ENCODE measurements at regions not wholly inside any gene's neighbourhood (a gene's known extent, or its start where the extent isn't known, plus 50 kb on each side); places are given as distances from the start of the nearest gene placed in this dataset.

DNA sequence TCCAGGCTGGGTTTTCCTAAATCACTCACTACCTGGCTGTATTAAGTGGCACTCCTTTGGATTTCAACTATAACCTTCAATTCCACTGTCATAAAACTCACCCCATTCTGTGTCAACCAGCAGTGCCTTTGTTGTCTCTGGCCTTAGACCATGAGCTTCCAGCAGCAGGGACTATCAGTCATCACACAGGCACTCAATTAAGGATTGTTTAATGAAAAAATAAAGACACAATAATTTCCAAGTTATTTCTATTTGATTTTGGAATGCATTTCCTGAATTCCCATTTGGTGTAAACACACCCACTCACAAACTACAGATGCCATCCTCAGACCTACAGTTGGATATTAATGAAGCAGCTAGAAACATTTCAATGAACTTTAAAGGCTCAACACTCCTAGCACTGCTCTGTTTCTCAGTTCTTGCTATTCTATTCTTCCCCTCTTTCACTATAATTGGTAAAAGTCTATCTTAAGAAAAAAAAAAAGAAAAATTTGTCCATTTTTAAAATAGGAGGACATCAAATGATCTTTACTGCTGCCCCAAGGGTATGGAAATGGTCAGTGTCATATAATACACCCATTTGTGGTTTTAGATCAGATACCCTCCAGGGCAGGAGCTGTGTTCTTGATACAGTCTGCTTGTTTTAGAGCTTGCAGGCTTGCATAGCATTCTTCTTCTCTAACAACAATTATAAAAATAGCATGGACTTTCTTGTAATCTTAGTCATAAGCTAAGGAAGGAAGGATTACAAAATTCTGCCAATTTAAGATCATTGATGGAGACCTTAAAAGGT, 156.4 kb downstream of the PTGER3 start:
- POLR2A ChIA-PET, result no interaction called here

More for the DNA sequence above, 156.4 kb downstream of the PTGER3 start:
- Histone ChIP-seq H3K9ac (ENCODE audit: insufficient read depth, low read depth, low read length) (no peak overlapping the region), H3K79me2 (ENCODE audit: insufficient read depth, low read length) (no peaks in the 10 kb centered on the region), H3K27ac (ENCODE audit: extremely low read length, insufficient read depth, low read length) (no peak overlapping the region), H3K36me3 (replicated peaks in 1 of 2; ENCODE audit: control insufficient read depth in 1 of 2, insufficient read depth in 2 of 2, low read length in 2 of 2) (no peaks in the 10 kb centered on the region), H3K27me3 (ENCODE audit: control insufficient read depth in 1 of 2, insufficient read depth in 2 of 2, low read length in 2 of 2) (no peaks in the 10 kb centered on the region), H3K4me2 (ENCODE audit: low read depth, low read length) (no peak overlapping the region), H2AFZ (ENCODE audit: low read length) (no peak overlapping the region), H4K20me1 (ENCODE audit: insufficient read depth, low read length) (no peaks in the 10 kb centered on the region), H3K9me3 (ENCODE audit: low read length) (no peaks in the 10 kb centered on the region), H3K4me3 (replicated peaks in 1 of 3; ENCODE audit: insufficient read depth in 1 of 3, low read depth in 2 of 3, low read length in 3 of 3) (no peak overlapping the region), H3K4me1 (ENCODE audit: insufficient read depth, low read length) (no peaks in the 10 kb centered on the region)
- no peak for DNase-seq (ENCODE audit: low spot score)
- no peak for FAIRE-seq
- no peak for ATAC-seq
- BruUV-seq (replicated peaks), result no TSS peak
- no peak for TF ChIP-seq IRF2 (CRISPR knock-in tag; IDR thresholded peaks at IDR 0.05)
- TF ChIP-seq, protein P1, sequence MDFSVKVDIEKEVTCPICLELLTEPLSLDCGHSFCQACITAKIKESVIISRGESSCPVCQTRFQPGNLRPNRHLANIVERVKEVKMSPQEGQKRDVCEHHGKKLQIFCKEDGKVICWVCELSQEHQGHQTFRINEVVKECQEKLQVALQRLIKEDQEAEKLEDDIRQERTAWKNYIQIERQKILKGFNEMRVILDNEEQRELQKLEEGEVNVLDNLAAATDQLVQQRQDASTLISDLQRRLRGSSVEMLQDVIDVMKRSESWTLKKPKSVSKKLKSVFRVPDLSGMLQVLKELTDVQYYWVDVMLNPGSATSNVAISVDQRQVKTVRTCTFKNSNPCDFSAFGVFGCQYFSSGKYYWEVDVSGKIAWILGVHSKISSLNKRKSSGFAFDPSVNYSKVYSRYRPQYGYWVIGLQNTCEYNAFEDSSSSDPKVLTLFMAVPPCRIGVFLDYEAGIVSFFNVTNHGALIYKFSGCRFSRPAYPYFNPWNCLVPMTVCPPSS (IDR thresholded peaks at IDR 0.05), result no peak
- no peak for TF ChIP-seq TCF7L2 (IDR thresholded peaks at IDR 0.05; ENCODE audit: low read depth, low read length)
- no peak for TF ChIP-seq SP1 (IDR thresholded peaks at IDR 0.05)
- no peak for TF ChIP-seq SP1 (CRISPR knock-in tag; IDR thresholded peaks at IDR 0.05)
- TF ChIP-seq, protein P2, sequence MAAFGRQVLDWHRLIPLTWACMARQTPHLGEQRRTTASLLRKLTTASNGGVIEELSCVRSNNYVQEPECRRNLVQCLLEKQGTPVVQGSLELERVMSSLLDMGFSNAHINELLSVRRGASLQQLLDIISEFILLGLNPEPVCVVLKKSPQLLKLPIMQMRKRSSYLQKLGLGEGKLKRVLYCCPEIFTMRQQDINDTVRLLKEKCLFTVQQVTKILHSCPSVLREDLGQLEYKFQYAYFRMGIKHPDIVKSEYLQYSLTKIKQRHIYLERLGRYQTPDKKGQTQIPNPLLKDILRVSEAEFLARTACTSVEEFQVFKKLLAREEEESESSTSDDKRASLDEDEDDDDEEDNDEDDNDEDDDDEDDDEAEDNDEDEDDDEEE (CRISPR knock-in tag; IDR thresholded peaks at IDR 0.05), result no peak
- TF ChIP-seq TOPORS (CRISPR knock-in tag; IDR thresholded peaks at IDR 0.05), result no peak
- TF ChIP-seq ZNF382 (CRISPR knock-in tag; IDR thresholded peaks at IDR 0.05; ENCODE audit: borderline replicate concordance), result no peak
- TF ChIP-seq, protein P3, sequence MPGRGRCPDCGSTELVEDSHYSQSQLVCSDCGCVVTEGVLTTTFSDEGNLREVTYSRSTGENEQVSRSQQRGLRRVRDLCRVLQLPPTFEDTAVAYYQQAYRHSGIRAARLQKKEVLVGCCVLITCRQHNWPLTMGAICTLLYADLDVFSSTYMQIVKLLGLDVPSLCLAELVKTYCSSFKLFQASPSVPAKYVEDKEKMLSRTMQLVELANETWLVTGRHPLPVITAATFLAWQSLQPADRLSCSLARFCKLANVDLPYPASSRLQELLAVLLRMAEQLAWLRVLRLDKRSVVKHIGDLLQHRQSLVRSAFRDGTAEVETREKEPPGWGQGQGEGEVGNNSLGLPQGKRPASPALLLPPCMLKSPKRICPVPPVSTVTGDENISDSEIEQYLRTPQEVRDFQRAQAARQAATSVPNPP (CRISPR knock-in tag; IDR thresholded peaks at IDR 0.05), result no peak
- no peak for TF ChIP-seq TCF12 (IDR thresholded peaks at IDR 0.05)
- no peak for TF ChIP-seq TCF12 (CRISPR knock-in tag; IDR thresholded peaks at IDR 0.05)
- TF ChIP-seq, protein P4, sequence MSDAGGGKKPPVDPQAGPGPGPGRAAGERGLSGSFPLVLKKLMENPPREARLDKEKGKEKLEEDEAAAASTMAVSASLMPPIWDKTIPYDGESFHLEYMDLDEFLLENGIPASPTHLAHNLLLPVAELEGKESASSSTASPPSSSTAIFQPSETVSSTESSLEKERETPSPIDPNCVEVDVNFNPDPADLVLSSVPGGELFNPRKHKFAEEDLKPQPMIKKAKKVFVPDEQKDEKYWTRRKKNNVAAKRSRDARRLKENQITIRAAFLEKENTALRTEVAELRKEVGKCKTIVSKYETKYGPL (CRISPR knock-in tag; IDR thresholded peaks at IDR 0.05), result no peak
- no peak for TF ChIP-seq RARG (CRISPR knock-in tag; IDR thresholded peaks at IDR 0.05; ENCODE audit: low read depth)
- no peak for TF ChIP-seq TBX2 (CRISPR knock-in tag; IDR thresholded peaks at IDR 0.05; ENCODE audit: borderline replicate concordance)
- no peak for TF ChIP-seq PAWR (CRISPR knock-in tag; IDR thresholded peaks at IDR 0.05; ENCODE audit: borderline replicate concordance)
- in situ Hi-C loops (cut with HindIII; ENCODE audit: extremely low pct_ligation_motif_present, low pct_unique_long_range_greater_than_20kb) (no loop called here), intact Hi-C loops (cut with micrococcal nuclease; ENCODE audit: unreplicated experiment) (no loop called here)
- CTCF ChIA-PET (ENCODE audit: low intra/inter-chr PET ratio, low total read pairs), result no interaction called here
